Fibroblast of lung (primary cell): ENCODE measurements at regions not wholly inside any gene's neighbourhood (a gene's known extent, or its start where the extent isn't known, plus 50 kb on each side); places are given as distances from the start of the nearest gene placed in this dataset.

Source experiments
- EZH2 ChIP-seq: IDR thresholded peaks from 2 replicates; pipeline ENCODE4 v1.5.1; 2012; ENCODE audit warnings: low read length, control low read depth, mild to moderate bottlenecking; ENCODE audit errors: missing control alignments
- TF ChIP-seq, protein P1 (sequence below), 2 donors: IDR thresholded peaks in 1 of 2; conservative IDR thresholded peaks in 1 of 2; 1 replicate in 1 of 2; 2 replicates in 1 of 2; pipeline ENCODE4 v1.5.1; 2011 to 2012; ENCODE audit warnings: low read length in 2 of 2, control low read depth in 1 of 2, inconsistent platforms in 1 of 2, low read depth in 1 of 2, mild to moderate bottlenecking in 1 of 2

DNA sequence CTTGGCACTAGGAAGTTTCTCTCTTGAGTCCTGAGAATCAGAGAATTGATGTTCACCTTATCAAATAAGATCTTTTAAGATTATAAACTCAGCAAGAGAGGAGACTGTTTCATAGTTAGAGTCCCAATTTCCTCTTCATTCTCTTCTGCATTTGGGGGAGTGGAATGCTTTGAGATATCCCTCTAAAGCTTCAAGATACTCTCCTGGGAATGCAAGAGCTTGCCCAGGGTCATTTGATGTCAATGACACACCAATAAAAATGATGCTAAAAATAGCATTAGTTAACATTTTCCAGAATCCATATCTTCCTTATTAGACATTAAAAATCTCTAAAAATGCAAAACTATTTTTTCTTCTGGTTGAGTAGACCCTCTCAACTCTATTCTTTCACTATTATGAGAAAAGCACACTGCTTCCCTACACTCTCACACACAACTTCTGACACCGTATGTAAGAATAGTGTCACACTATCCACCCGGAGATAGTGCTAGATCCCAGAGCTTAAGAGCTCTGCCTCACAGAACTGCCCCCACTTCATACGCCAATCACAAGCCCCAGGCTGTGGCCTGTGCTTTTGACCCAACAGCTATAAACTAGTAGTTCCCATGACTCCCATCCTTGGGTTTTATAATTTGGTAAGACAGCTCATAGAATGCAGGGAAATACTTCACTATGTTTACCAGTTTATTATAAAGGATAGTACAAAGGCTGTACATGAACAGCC is 399.9 kb upstream of the RUNX1 start:
- TF ChIP-seq, protein P1, sequence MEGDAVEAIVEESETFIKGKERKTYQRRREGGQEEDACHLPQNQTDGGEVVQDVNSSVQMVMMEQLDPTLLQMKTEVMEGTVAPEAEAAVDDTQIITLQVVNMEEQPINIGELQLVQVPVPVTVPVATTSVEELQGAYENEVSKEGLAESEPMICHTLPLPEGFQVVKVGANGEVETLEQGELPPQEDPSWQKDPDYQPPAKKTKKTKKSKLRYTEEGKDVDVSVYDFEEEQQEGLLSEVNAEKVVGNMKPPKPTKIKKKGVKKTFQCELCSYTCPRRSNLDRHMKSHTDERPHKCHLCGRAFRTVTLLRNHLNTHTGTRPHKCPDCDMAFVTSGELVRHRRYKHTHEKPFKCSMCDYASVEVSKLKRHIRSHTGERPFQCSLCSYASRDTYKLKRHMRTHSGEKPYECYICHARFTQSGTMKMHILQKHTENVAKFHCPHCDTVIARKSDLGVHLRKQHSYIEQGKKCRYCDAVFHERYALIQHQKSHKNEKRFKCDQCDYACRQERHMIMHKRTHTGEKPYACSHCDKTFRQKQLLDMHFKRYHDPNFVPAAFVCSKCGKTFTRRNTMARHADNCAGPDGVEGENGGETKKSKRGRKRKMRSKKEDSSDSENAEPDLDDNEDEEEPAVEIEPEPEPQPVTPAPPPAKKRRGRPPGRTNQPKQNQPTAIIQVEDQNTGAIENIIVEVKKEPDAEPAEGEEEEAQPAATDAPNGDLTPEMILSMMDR (conservative IDR thresholded peaks at IDR 0.05 in 1 of 2, IDR thresholded peaks at IDR 0.05 in 1 of 2; ENCODE audit: low read depth in 1 of 2, low read length in 2 of 2): no peak
- TF ChIP-seq EZH2: no peak
